ENCODE measurements at regions not wholly inside any gene's neighbourhood (a gene's known extent, or its start where the extent isn't known, plus 50 kb on each side); places are given as distances from the start of the nearest gene placed in this dataset.

DNA sequence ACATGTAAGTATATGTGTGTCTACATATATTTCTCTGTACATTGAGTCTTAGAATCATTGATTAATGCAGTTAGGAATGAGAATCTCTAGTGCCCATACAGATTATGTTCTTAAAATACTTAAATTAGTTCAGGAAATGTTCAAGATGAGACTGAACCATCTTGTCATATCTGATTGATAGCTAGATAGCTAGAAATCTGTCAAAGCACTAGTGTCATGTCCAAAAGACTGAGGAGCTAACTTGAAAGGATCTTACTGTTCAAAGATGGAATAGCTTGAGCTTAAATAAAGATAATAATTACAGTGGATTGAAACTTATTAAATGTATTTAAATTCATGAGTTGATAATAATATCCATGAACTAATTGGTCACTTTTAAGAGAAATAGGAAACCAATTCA lies 191.7 kb upstream of the TCF21 start:
- no peak for DNase-seq (ENCODE audit: low spot score)

DNA sequence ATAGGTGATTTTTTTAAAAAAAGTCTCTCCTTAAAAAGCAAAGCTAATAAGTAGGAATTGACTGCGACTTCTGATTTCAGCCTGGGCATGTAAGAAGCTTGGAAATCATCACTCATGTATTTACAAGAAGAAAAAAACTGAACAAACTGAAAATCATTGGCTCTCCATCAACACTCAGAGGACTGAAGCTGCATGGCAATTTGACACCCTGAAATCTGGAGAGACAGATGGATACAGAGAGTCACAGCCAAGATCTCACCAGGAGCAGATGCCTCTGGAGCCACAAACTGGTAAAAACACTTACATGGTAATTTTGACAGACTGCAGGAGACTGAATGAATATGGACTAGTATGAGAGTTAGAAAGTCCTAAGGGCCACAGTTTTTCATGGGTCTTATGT lies 191.2 kb upstream of the TCF21 start:
- DNase-seq (ENCODE audit: low spot score), result no peak

DNA sequence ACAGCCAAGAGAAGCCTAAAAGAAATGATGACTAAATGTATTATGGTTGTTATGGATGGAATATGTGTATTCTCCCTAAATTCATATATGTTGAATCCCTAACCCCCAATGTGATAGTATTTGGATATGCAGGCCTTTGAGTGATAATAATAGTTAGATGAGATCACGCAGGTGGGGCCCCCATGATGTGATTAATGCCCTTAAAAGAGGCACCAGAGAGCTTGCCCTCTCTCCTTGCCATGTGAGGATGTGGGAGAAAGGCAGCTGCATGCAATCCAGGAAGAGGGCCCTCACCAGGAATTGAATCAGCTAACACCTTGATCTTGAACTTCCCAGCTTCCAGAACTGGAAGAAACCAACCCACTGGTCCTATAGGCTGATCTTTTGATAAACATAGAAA lies 190.6 kb upstream of the TCF21 start:
- no peak for DNase-seq (ENCODE audit: low spot score)

GRCh38 chr6:133699741-133700385 lies 189.1 kb upstream of the TCF21 start:
- no peak for DNase-seq (ENCODE audit: low spot score)

GRCh38 chr6:133701633-133702331 lies 187.1 kb upstream of the TCF21 start:
- no peak for DNase-seq (ENCODE audit: low spot score)

DNA sequence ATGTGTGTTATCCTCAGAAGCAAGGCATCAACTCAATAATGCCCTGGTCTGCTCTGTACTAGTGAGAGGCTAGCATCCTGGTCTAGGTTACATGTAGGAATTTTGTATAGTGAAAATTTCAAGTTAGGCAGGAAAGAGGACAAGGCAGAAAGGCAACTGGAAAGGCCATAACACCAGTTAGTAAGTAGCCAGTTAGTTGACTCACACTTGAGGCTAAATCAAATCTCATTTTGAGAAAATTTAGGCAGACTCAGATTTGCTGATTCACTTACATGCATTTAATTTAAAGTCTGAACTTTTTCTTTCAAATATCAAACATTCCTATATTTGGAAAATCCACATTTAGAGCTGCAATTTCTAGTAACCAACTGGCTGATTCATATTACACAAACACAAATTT lies 184.5 kb upstream of the TCF21 start:
- no peak for DNase-seq (ENCODE audit: low spot score)

DNA sequence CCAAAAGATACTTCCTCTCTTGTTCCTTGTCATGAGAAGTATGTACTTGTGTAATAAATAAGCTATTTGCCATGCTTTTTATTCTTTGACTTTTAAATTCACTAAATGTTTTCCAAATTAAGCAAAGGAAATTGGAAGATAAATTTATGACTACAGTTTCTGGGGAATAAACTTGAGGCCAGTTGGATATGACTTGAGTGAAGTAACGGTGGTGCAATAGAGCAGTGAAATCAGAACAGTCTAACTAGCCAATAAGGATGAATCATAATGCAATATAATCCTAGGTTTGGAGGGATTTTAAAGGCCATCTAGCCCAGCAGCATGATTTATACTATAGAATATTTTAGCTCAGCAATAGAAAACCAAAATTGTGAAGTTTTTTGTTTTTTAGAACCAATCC lies 183.8 kb upstream of the TCF21 start:
- DNase-seq (ENCODE audit: low spot score), result no peak

DNA sequence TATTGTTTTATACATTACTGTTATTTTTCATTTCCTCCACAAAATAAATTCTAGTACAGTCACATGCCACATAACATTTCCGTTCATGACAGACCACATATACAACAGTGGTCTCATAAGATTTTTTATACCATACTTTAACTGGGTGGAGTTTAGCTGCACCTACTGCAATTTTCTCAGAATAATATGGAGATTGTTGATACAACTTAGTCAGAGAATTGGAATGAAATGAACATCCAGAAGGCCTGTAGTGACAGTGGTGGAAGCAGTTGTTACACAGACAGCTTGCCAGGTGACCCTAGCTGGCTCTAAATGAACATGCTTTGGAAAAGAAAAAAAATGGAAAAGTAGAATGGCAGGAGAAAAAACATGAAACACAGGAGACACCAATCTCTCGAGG lies 183.2 kb upstream of the TCF21 start:
- DNase-seq (ENCODE audit: low spot score), result no peak

DNA sequence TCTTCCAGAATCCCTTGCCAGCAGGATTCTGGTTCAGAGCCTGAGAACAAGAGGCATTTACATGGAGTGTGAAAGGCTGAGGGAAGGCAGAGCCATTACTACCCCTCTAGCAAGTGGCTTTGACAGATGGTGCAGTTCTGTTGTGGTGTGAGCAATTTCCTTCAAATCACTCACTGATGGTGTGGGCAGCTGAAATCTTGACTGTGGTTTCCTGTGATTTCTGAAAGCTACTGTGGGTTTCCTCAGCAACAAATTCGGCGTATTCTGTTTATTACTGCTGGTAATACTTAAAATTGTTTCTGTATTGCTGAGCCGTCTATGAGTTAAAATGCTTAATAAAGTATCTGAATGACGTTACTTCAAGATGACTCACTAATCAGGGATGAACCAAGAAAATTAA lies 181.5 kb upstream of the TCF21 start:
- peak; percentile 59 for DNase-seq (ENCODE audit: low spot score)

- no peak for DNase-seq (ENCODE audit: low spot score)
Observed at GRCh38 chr6:133710826-133711225, 178.1 kb upstream of the TCF21 start.

GRCh38 chr6:133715270-133715669 lies 173.6 kb upstream of the TCF21 start:
- DNase-seq (ENCODE audit: low spot score), result no peak

DNA sequence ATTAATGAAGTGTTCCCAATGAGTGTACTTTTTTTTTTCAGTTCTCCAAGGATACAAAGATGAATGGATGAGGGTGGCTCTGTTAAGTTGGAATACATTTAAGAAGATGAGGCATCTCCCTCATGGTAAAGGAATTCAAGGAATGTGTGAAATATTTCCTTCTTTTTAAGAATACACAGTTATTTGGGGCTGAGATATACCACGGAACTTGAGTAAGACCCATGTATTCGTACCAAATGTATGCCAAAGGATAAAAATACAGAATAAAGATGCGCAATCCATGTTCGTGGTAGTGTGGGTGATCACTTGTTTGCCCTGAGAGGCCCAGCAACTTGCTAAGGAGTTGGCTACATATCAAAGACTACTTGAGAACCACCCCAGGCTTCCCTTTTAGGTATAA lies 164.2 kb upstream of the TCF21 start:
- DNase-seq (ENCODE audit: low spot score), result no peak

DNA sequence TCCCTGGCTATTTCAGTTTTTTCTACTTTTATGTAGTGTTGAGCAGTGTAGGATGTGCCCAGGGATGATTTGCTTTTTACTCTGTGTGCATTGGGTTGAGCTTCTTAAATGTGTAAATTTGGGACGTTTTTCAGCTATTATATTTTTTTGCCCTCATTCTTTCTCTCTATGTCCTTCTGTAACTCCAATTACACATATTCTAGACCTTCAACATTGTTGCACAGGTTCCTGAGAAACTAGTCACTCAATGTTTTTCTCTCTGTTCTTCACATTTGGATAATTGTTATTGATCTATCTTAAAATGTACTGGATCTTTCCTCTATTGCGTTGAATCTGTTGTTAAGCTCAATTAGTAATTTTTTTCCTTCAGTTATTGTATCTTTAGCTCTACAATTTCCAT lies 162.7 kb upstream of the TCF21 start:
- DNase-seq (ENCODE audit: low spot score), result no peak

GRCh38 chr6:133730881-133731280 lies 158.0 kb upstream of the TCF21 start:
- DNase-seq (ENCODE audit: low spot score), result no peak

GRCh38 chr6:133740218-133740617 lies 148.7 kb upstream of the TCF21 start:
- DNase-seq (ENCODE audit: low spot score), result no peak

GRCh38 chr6:133740816-133741215 lies 148.1 kb upstream of the TCF21 start:
- no peak for DNase-seq (ENCODE audit: low spot score)

- no peak for DNase-seq (ENCODE audit: low spot score)
Observed at GRCh38 chr6:133741375-133741861, 147.5 kb upstream of the TCF21 start.

GRCh38 chr6:133743621-133744020 lies 145.3 kb upstream of the TCF21 start:
- DNase-seq (ENCODE audit: low spot score), result no peak

GRCh38 chr6:133746417-133746770 lies 142.5 kb upstream of the TCF21 start:
- DNase-seq (ENCODE audit: low spot score), result no peak

GRCh38 chr6:133748628-133749027 lies 140.3 kb upstream of the TCF21 start:
- DNase-seq (ENCODE audit: low spot score), result no peak

GRCh38 chr6:133749427-133749826 lies 139.5 kb upstream of the TCF21 start:
- no peak for DNase-seq (ENCODE audit: low spot score)

GRCh38 chr6:133752129-133752528 lies 136.8 kb upstream of the TCF21 start:
- no peak for DNase-seq (ENCODE audit: low spot score)

DNA sequence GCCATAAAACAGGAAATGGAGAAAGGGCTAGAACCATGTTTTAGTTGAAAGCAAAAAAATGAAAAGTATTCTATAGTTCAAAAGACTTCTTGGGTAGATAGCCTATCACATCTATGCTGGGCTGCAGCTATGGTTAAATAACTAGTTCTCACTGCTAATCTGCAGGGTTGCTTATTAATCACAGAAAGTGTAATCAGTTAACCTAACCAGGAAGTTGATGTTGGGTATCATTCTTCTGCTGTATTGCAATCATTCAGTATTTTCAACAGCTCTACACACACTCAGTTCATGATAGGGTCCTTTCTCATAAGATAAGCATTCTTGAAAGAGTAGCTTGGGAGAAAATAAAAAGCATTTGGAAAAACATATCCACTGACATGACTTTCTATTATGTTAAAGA lies 135.2 kb upstream of the TCF21 start:
- DNase-seq (ENCODE audit: low spot score), result no peak

DNA sequence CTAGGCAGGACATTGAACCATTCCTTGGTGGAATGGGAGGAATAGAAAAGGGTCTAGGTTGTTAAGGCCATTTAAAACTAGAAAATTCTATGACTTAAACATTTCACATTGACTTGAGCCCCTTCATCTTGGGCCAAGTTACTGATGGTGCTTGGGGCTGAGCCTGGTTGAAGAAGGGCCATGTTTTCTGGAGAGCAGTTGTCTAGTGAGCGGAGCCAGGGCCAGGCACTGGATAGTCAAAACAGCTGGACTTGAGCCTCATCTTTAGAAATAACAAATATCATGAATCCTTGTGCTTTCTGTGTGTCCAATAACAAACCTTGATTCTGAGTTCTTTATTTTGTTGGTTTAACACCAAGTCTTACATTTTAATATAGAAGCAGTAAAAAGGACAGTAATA lies 134.6 kb upstream of the TCF21 start:
- no peak for DNase-seq (ENCODE audit: low spot score)

Data from activated CD4-positive, alpha-beta T cell treated with anti-CD3 and anti-CD28 coated beads, Interleukin-2, Interleukin-4, amounts not matched to agents 100 ng/mL and 50 ng/mL, durations not matched to agents 16 hours and 8 hours (primary cell).